SK-N-MC (cell line): ENCODE measurements at regions not wholly inside any gene's neighbourhood (a gene's known extent, or its start where the extent isn't known, plus 50 kb on each side); places are given as distances from the start of the nearest gene placed in this dataset.

ENCODE experiments used
- EZH2 ChIP-seq: fragments of 200-600 bp; sonication (generic); IDR thresholded peaks from one replicate; pipeline ENCODE4 v1.6.1; 2017; ENCODE audit warnings: antibody characterized with exemption
- FOXP2 ChIP-seq: optimal IDR thresholded peaks from 2 replicates; pipeline ENCODE3; 2011; ENCODE audit warnings: mild to moderate bottlenecking, moderate library complexity; ENCODE audit not compliant: insufficient read depth; ENCODE audit errors: extremely low read length, control extremely low read depth
- POLR2AphosphoS5 ChIP-seq: IDR thresholded peaks from 2 replicates; pipeline ENCODE4 v1.6.1; 2012; ENCODE audit warnings: mild to moderate bottlenecking, low read depth, low read length, borderline replicate concordance

- TF ChIP-seq POLR2AphosphoS5 = no peak
- TF ChIP-seq EZH2 = no peak
- TF ChIP-seq FOXP2 = no peak
These were observed 265.7 kb downstream of the FAM170A start for GRCh38 chr5:119895066-119895465.
